ENCODE measurements at regions not wholly inside any gene's neighbourhood (a gene's known extent, or its start where the extent isn't known, plus 50 kb on each side); places are given as distances from the start of the nearest gene placed in this dataset.
A peak's percentile ranks its signal among the peaks of the same experiment; 100 is the strongest.

DNA sequence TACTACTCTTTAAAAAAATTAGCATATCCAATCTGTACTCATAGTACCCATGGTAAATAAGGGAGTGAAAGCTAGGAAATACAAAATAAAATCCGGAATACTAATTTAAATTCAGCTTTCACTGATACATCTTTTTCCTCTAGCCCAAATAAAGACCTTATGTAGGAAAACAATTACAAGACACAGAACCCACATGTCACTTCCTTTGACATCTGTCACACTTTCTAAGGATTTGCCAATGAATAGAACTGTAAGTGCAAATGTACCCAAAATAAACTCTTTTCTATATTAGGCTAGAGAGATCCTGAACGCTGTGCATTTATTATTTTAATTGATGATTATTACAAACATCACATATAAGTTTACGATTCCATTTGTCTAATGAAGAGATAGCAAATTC lies 393.0 kb downstream of the LRRIQ3 start:
- H2AFZ ChIP-seq (ENCODE audit: insufficient read depth, low read length, poor library complexity), result no peak overlapping the region
- H4K12ac ChIP-seq (ENCODE audit: low read depth, low read length), result no peak overlapping the region
- H3K36me3 ChIP-seq (ENCODE audit: control insufficient read depth in 1 of 2, insufficient read depth in 2 of 2, low read length in 2 of 2), result no peaks in the 10 kb centered on the region
- H3K4me2 ChIP-seq (ENCODE audit: low read length), result no peak overlapping the region
- no peaks in the 10 kb centered on the region for H3K79me2 ChIP-seq (ENCODE audit: control insufficient read depth, insufficient read depth, low read length, poor library complexity)
- H3K23ac ChIP-seq (ENCODE audit: low read length), result no peak overlapping the region
- no peak overlapping the region for H3K4me3 ChIP-seq (ENCODE audit: low read depth, low read length)
- WGBS (ENCODE audit: extremely low coverage, insufficient coverage, insufficient read length), result no CpG with 5 or more reads among the region's 3 CpGs
- no peak overlapping the region for H4K8ac ChIP-seq (ENCODE audit: low read depth, low read length)
- H3K4me1 ChIP-seq (ENCODE audit: control insufficient read depth in 1 of 2, insufficient read depth in 2 of 2, low read length in 2 of 2), result no peaks in the 10 kb centered on the region
- no peak overlapping the region for H3K14ac ChIP-seq (ENCODE audit: low read length)
- H3K79me1 ChIP-seq (ENCODE audit: low read length), result no peaks in the 10 kb centered on the region
- no peak overlapping the region for H2BK120ac ChIP-seq (ENCODE audit: insufficient read depth, low read length, poor library complexity)
- no peak overlapping the region for H2BK5ac ChIP-seq (ENCODE audit: low read depth, low read length, poor library complexity)
- no peak overlapping the region for H3K9ac ChIP-seq (ENCODE audit: low read length)
- H4K91ac ChIP-seq (ENCODE audit: low read depth, low read length), result no peak overlapping the region
- H2BK12ac ChIP-seq (ENCODE audit: low read length), result no peak overlapping the region
- H2AK5ac ChIP-seq (ENCODE audit: low read length), result no peak overlapping the region
- no peak overlapping the region for H3K18ac ChIP-seq (ENCODE audit: low read length)
- H3K27me3 ChIP-seq (ENCODE audit: insufficient read depth, low read length), result no peaks in the 10 kb centered on the region
- no peak overlapping the region for H3K27ac ChIP-seq (ENCODE audit: low read depth, low read length)
- H3K4ac ChIP-seq (ENCODE audit: low read depth, low read length), result no peak overlapping the region
- no peaks in the 10 kb centered on the region for H3K9me3 ChIP-seq (ENCODE audit: insufficient read depth, low read depth, low read length)
- DNase-seq, result no peak

DNA sequence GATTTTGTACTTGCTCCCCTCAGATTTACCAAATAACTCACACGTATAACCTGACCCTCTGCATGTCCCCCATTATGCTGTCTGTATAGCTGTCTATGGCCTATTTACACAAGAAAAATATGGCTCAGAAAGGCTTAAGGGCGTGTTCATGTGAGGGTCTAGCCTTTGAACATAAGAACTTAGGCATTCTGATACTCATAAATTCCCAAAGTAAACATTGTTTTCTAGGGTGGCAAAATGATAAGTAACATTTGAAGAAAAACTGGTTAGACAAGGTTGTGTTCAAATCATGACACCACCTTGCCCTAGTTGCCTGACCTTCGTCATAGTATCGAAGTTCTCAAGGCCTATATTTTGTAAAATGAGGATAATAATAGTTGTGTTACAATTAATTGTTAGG lies 394.6 kb downstream of the LRRIQ3 start:
- Histone ChIP-seq H3K9ac (ENCODE audit: low read length) (no peak overlapping the region), H3K9me3 (ENCODE audit: insufficient read depth, low read depth, low read length) (no peaks in the 10 kb centered on the region), H2BK5ac (ENCODE audit: low read depth, low read length, poor library complexity) (no peak overlapping the region), H3K4me3 (ENCODE audit: low read depth, low read length) (no peak overlapping the region), H3K79me2 (ENCODE audit: control insufficient read depth, insufficient read depth, low read length, poor library complexity) (no peaks in the 10 kb centered on the region), H2BK12ac (ENCODE audit: low read length) (no peak overlapping the region), H3K27ac (ENCODE audit: low read depth, low read length) (no peak overlapping the region), H3K79me1 (ENCODE audit: low read length) (no peaks in the 10 kb centered on the region), H4K8ac (ENCODE audit: low read depth, low read length) (no peak overlapping the region), H2AK5ac (ENCODE audit: low read length) (no peak overlapping the region), H3K4ac (ENCODE audit: low read depth, low read length) (no peak overlapping the region), H3K4me1 (ENCODE audit: control insufficient read depth in 1 of 2, insufficient read depth in 2 of 2, low read length in 2 of 2) (no peaks in the 10 kb centered on the region), H4K12ac (ENCODE audit: low read depth, low read length) (no peak overlapping the region), H2AFZ (ENCODE audit: insufficient read depth, low read length, poor library complexity) (no peak overlapping the region), H3K18ac (ENCODE audit: low read length) (no peak overlapping the region), H3K23ac (ENCODE audit: low read length) (no peak overlapping the region), H3K14ac (ENCODE audit: low read length) (no peak overlapping the region), H4K91ac (ENCODE audit: low read depth, low read length) (no peak overlapping the region), H2BK120ac (ENCODE audit: insufficient read depth, low read length, poor library complexity) (no peak overlapping the region), H3K4me2 (ENCODE audit: low read length) (no peak overlapping the region), H3K36me3 (ENCODE audit: control insufficient read depth in 1 of 2, insufficient read depth in 2 of 2, low read length in 2 of 2) (no peaks in the 10 kb centered on the region), H3K27me3 (ENCODE audit: insufficient read depth, low read length) (no peaks in the 10 kb centered on the region)
- peak in 1 of 2 donors; percentile 47 for DNase-seq
- WGBS (ENCODE audit: extremely low coverage, insufficient coverage, insufficient read length), result no CpG with 5 or more reads among the region's 4 CpGs

DNA sequence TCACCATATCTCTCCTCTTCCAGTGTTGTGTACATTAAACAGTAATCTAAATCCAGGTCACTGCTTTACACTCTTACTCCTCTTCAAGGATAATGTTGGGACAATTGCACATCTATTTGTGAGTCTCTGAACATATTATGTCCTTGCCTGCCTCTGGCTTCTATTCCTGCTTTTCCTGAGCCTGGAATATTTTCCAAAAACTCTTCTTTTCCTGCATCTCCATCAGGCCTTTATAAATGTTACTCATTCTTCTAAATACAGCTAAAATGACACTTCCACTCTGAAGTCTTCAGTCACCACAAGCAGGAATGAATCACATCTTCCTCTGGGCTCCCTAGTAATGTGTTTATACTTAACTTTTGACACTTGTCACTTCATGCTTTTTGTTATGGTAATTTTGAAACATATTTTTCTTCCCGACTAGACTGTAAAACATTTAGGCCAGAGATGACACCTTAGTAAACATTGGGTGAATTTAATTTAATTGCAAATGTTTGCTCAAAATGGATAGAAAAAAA lies 396.0 kb downstream of the LRRIQ3 start:
- H3K4me2 ChIP-seq (ENCODE audit: low read length), result no peak overlapping the region
- H3K18ac ChIP-seq (ENCODE audit: low read length), result no peak overlapping the region
- WGBS (ENCODE audit: extremely low coverage, insufficient coverage, insufficient read length), result no CpG with 5 or more reads among the region's 1 CpG
- no peaks in the 10 kb centered on the region for H3K4me1 ChIP-seq (ENCODE audit: control insufficient read depth in 1 of 2, insufficient read depth in 2 of 2, low read length in 2 of 2)
- no peak overlapping the region for H2AFZ ChIP-seq (ENCODE audit: insufficient read depth, low read length, poor library complexity)
- no peak overlapping the region for H4K8ac ChIP-seq (ENCODE audit: low read depth, low read length)
- no peak overlapping the region for H3K4ac ChIP-seq (ENCODE audit: low read depth, low read length)
- H3K27ac ChIP-seq (ENCODE audit: low read depth, low read length), result no peak overlapping the region
- no peak overlapping the region for H2BK5ac ChIP-seq (ENCODE audit: low read depth, low read length, poor library complexity)
- H4K12ac ChIP-seq (ENCODE audit: low read depth, low read length), result no peak overlapping the region
- no peak overlapping the region for H3K23ac ChIP-seq (ENCODE audit: low read length)
- H3K79me2 ChIP-seq (ENCODE audit: control insufficient read depth, insufficient read depth, low read length, poor library complexity), result no peaks in the 10 kb centered on the region
- H4K91ac ChIP-seq (ENCODE audit: low read depth, low read length), result no peak overlapping the region
- H3K9me3 ChIP-seq (ENCODE audit: insufficient read depth, low read depth, low read length), result no peaks in the 10 kb centered on the region
- H2AK5ac ChIP-seq (ENCODE audit: low read length), result no peak overlapping the region
- H3K36me3 ChIP-seq (ENCODE audit: control insufficient read depth in 1 of 2, insufficient read depth in 2 of 2, low read length in 2 of 2), result no peaks in the 10 kb centered on the region
- H3K27me3 ChIP-seq (ENCODE audit: insufficient read depth, low read length), result no peaks in the 10 kb centered on the region
- no peak overlapping the region for H2BK120ac ChIP-seq (ENCODE audit: insufficient read depth, low read length, poor library complexity)
- no peak overlapping the region for H3K14ac ChIP-seq (ENCODE audit: low read length)
- H2BK12ac ChIP-seq (ENCODE audit: low read length), result no peak overlapping the region
- H3K4me3 ChIP-seq (ENCODE audit: low read depth, low read length), result no peak overlapping the region
- H3K79me1 ChIP-seq (ENCODE audit: low read length), result no peaks in the 10 kb centered on the region
- H3K9ac ChIP-seq (ENCODE audit: low read length), result no peak overlapping the region
- DNase-seq, result no peak

DNA sequence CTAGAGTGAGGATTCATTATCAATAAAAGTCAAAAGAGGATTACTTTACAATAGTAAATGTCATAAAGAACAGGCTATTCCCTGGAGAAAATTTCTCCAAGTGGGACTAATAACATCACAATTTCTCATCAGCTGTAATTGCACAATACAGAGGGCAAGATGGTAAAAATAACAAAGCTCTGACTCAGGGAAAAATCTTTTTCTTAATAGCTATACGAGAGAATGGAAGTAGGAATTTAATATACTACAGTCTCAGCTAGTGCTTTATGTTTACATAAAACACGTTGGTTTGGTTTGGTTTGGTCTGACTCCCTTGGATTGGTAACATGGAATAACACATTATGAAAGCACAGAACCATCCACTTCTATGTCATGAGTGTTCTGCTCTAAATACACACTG lies 397.6 kb downstream of the LRRIQ3 start:
- Histone ChIP-seq H4K12ac (ENCODE audit: low read depth, low read length) (no peak overlapping the region), H2BK120ac (ENCODE audit: insufficient read depth, low read length, poor library complexity) (no peak overlapping the region), H3K27ac (ENCODE audit: low read depth, low read length) (no peak overlapping the region), H4K8ac (ENCODE audit: low read depth, low read length) (no peak overlapping the region), H3K36me3 (ENCODE audit: control insufficient read depth in 1 of 2, insufficient read depth in 2 of 2, low read length in 2 of 2) (no peaks in the 10 kb centered on the region), H3K4ac (ENCODE audit: low read depth, low read length) (no peak overlapping the region), H4K91ac (ENCODE audit: low read depth, low read length) (no peak overlapping the region), H3K4me1 (ENCODE audit: control insufficient read depth in 1 of 2, insufficient read depth in 2 of 2, low read length in 2 of 2) (no peaks in the 10 kb centered on the region), H2BK5ac (ENCODE audit: low read depth, low read length, poor library complexity) (no peak overlapping the region), H3K4me3 (ENCODE audit: low read depth, low read length) (no peak overlapping the region), H2BK12ac (ENCODE audit: low read length) (no peak overlapping the region), H3K79me1 (ENCODE audit: low read length) (no peaks in the 10 kb centered on the region), H3K9ac (ENCODE audit: low read length) (no peak overlapping the region), H2AK5ac (ENCODE audit: low read length) (no peak overlapping the region), H3K79me2 (ENCODE audit: control insufficient read depth, insufficient read depth, low read length, poor library complexity) (no peaks in the 10 kb centered on the region), H2AFZ (ENCODE audit: insufficient read depth, low read length, poor library complexity) (no peak overlapping the region), H3K18ac (ENCODE audit: low read length) (no peak overlapping the region), H3K9me3 (ENCODE audit: insufficient read depth, low read depth, low read length) (no peaks in the 10 kb centered on the region), H3K23ac (ENCODE audit: low read length) (no peak overlapping the region), H3K4me2 (ENCODE audit: low read length) (no peak overlapping the region), H3K27me3 (ENCODE audit: insufficient read depth, low read length) (no peaks in the 10 kb centered on the region), H3K14ac (ENCODE audit: low read length) (no peak overlapping the region)
- peak in 1 of 2 donors; percentile 82 for DNase-seq
- WGBS (ENCODE audit: extremely low coverage, insufficient coverage, insufficient read length), result no CpG with 5 or more reads among the region's 2 CpGs
